ENCODE measurements at regions not wholly inside any gene's neighbourhood (a gene's known extent, or its start where the extent isn't known, plus 50 kb on each side); places are given as distances from the start of the nearest gene placed in this dataset.

GRCh38 chr7:121510302-121510701 lies 114.2 kb upstream of the FAM3C start:
- H3K27me3 ChIP-seq, result no peaks in the 10 kb centered on the region
- peaks cover 0 to 20% (median 0%) of the 10 kb centered on the region in 3 donors for H3K9me3 ChIP-seq
- TF ChIP-seq POLR2A (IDR thresholded peaks at IDR 0.05), result no peak
- TF ChIP-seq CTCF (IDR thresholded peaks at IDR 0.05), result peak in 5 of 7 experiments; percentile 27 to 56 (median 47)
- no peaks in the 10 kb centered on the region for H3K4me1 ChIP-seq
- H3K27ac ChIP-seq, result no peak overlapping the region
- WGBS, 2 donors, result 88 to 94% methylated on average over 2 of the region's 2 CpGs
- H3K4me3 ChIP-seq, result no peak overlapping the region
- intact Hi-C loops (cut with DNase I), result no loop called here
- ATAC-seq, result peak; percentile 42
- DNase-seq, result peak; percentile 23 to 53 (median 36)
- H3K36me3 ChIP-seq (replicated peaks in 1 of 2; ENCODE audit: insufficient read depth in 1 of 2, low read depth in 2 of 2), result no peaks in the 10 kb centered on the region

DNA sequence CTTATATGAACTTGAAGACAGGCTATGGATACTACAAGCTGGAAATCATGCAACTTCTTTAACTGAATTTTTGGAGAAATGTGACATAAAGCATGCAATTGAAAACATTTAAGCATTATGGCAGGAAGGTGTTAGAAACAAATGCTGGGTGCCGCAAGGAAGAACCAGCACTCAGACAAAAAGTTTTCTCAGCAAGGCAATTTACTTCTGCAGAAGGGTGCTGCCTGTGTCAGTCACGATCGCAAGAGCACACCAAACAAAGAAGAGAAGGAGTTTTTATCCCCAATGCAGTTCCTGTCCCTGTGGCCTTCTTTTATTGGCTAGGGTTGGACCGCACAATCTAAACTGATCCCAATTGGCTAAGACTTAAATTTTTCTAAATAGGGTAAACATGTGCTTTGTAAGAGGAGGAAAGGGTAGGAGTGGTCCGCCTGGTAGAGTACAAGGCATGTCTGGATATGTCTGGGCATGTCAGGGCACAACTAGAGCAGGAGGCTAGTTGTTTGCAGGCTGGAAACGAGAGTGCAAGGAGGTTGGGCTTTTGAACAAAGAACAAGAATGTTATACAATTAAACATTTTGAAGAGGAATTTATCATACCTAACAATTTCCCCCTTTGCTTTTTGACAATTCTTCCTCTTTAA lies 109.6 kb upstream of the FAM3C start:
- Histone ChIP-seq H3K27me3 (no peaks in the 10 kb centered on the region), H3K36me3 (replicated peaks in 1 of 2; ENCODE audit: insufficient read depth in 1 of 2, low read depth in 2 of 2) (no peaks in the 10 kb centered on the region), H3K4me1 (no peaks in the 10 kb centered on the region), H3K27ac (no peak overlapping the region), H3K4me3 (no peak overlapping the region), H3K9me3 (peaks cover 0 to 19% (median 2%) of the 10 kb centered on the region in 3 donors)
- intact Hi-C loops (cut with DNase I), result no loop called here
- whole genome bisulfite sequencing, 2 donors, result 78 to 90% methylated on average over 6 of the region's 6 CpGs
- ATAC-seq, result no peak
- no peak for DNase-seq
- TF ChIP-seq POLR2A (IDR thresholded peaks at IDR 0.05) (no peak), CTCF (IDR thresholded peaks at IDR 0.05) (no peak)

GRCh38 chr7:121505021-121505420 lies 108.9 kb upstream of the FAM3C start:
- no peaks in the 10 kb centered on the region for H3K4me1 ChIP-seq
- H3K36me3 ChIP-seq (replicated peaks in 1 of 2; ENCODE audit: insufficient read depth in 1 of 2, low read depth in 2 of 2), result no peaks in the 10 kb centered on the region
- peaks cover 0 to 15% (median 2%) of the 10 kb centered on the region in 3 donors for H3K9me3 ChIP-seq
- WGBS, 2 donors, result 88 to 96% methylated on average over 1 of the region's 1 CpG
- H3K27ac ChIP-seq, result no peak overlapping the region
- H3K27me3 ChIP-seq, result no peaks in the 10 kb centered on the region
- intact Hi-C loops (cut with DNase I), result no loop called here
- DNase-seq (no peak), ATAC-seq (no peak)
- H3K4me3 ChIP-seq, result no peak overlapping the region
- TF ChIP-seq CTCF (IDR thresholded peaks at IDR 0.05), result no peak
- TF ChIP-seq POLR2A (IDR thresholded peaks at IDR 0.05), result no peak

- ATAC-seq (no peak), DNase-seq (peak in 1 of 4 donors; percentile 11)
- Histone ChIP-seq H3K36me3 (replicated peaks in 1 of 2; ENCODE audit: insufficient read depth in 1 of 2, low read depth in 2 of 2) (no peaks in the 10 kb centered on the region), H3K4me3 (no peak overlapping the region), H3K4me1 (no peaks in the 10 kb centered on the region), H3K27me3 (no peaks in the 10 kb centered on the region), H3K27ac (no peak overlapping the region), H3K9me3 (peaks cover 0 to 15% (median 2%) of the 10 kb centered on the region in 3 donors)
- WGBS, 2 donors, result 67 to 72% methylated on average over 4 of the region's 4 CpGs
- intact Hi-C loops (cut with DNase I), result no loop called here
- TF ChIP-seq POLR2A (IDR thresholded peaks at IDR 0.05), result no peak
- no peak for TF ChIP-seq CTCF (IDR thresholded peaks at IDR 0.05)
Observed at GRCh38 chr7:121504482-121504881, 108.4 kb upstream of the FAM3C start.

- TF ChIP-seq CTCF (IDR thresholded peaks at IDR 0.05), result no peak
- TF ChIP-seq POLR2A (IDR thresholded peaks at IDR 0.05), result no peak
- 85 to 97% methylated on average over 1 of the region's 1 CpG for WGBS, 2 donors
- Histone ChIP-seq H3K4me3 (no peak overlapping the region), H3K9me3 (peaks cover 0 to 15% (median 2%) of the 10 kb centered on the region in 3 donors), H3K27me3 (no peaks in the 10 kb centered on the region), H3K36me3 (replicated peaks in 1 of 2; ENCODE audit: insufficient read depth in 1 of 2, low read depth in 2 of 2) (no peaks in the 10 kb centered on the region), H3K4me1 (peaks cover 7% of the 10 kb centered on the region), H3K27ac (no peak overlapping the region)
- DNase-seq (no peak), ATAC-seq (no peak)
- intact Hi-C loops (cut with DNase I), result no loop called here
Observed at GRCh38 chr7:121503730-121504129, 107.6 kb upstream of the FAM3C start.

Measured in body of pancreas (tissue), 4 donors.